ENCODE measurements at regions not wholly inside any gene's neighbourhood (a gene's known extent, or its start where the extent isn't known, plus 50 kb on each side); places are given as distances from the start of the nearest gene placed in this dataset.
A peak's percentile ranks its signal among the peaks of the same experiment; 100 is the strongest.
"Not testable (repeated sequence)": the region's sequence is repeated elsewhere in the genome, so short reads cannot be mapped to it uniquely, and the experiment has no call there.

- Mint-ChIP-seq H3K27me3 (ENCODE audit: unreplicated experiment) (no peaks in the 10 kb centered on the region), H3K4me1 (ENCODE audit: low read depth, unreplicated experiment) (peaks cover 7% of the 10 kb centered on the region), H3K9me3 (ENCODE audit: unreplicated experiment) (peaks cover 2% of the 10 kb centered on the region), H3K27ac (ENCODE audit: unreplicated experiment) (no peak overlapping the region), H3K36me3 (ENCODE audit: unreplicated experiment) (no peaks in the 10 kb centered on the region), H3K4me3 (ENCODE audit: unreplicated experiment) (no peak overlapping the region)
- TF ChIP-seq CTCF (IDR thresholded peaks at IDR 0.05; ENCODE audit: partially characterized antibody, unreplicated experiment), result no peak
- DNase-seq, result no peak
These were observed 404.8 kb downstream of the THBS2 start for GRCh38 chr6:168848797-168849196.

GRCh38 chr6:168844821-168845609 lies 404.0 kb downstream of the SMOC2 start:
- Mint-ChIP-seq H3K27me3 (ENCODE audit: unreplicated experiment) (peaks cover 2% of the 10 kb centered on the region), H3K4me3 (ENCODE audit: unreplicated experiment) (no peak overlapping the region), H3K4me1 (ENCODE audit: low read depth, unreplicated experiment) (peaks cover 9% of the 10 kb centered on the region), H3K27ac (ENCODE audit: unreplicated experiment) (peak overlapping the region; percentile 18), H3K36me3 (ENCODE audit: unreplicated experiment) (peaks cover 4% of the 10 kb centered on the region), H3K9me3 (ENCODE audit: unreplicated experiment) (peaks cover 4% of the 10 kb centered on the region)
- DNase-seq, result no peak
- no peak for TF ChIP-seq CTCF (IDR thresholded peaks at IDR 0.05; ENCODE audit: partially characterized antibody, unreplicated experiment)

GRCh38 chr6:168842632-168843212 lies 401.7 kb downstream of the SMOC2 start:
- Mint-ChIP-seq H3K27me3 (ENCODE audit: unreplicated experiment) (peaks cover 11% of the 10 kb centered on the region), H3K4me1 (ENCODE audit: low read depth, unreplicated experiment) (peaks cover 17% of the 10 kb centered on the region), H3K9me3 (ENCODE audit: unreplicated experiment) (peaks cover 10% of the 10 kb centered on the region)
- DNase-seq; H3K27ac Mint-ChIP-seq (ENCODE audit: unreplicated experiment); H3K4me3 Mint-ChIP-seq (ENCODE audit: unreplicated experiment); H3K36me3 Mint-ChIP-seq (ENCODE audit: unreplicated experiment): not testable (repeated sequence)

- no peak overlapping the region for H3K27ac Mint-ChIP-seq (ENCODE audit: unreplicated experiment)
- peaks cover 4% of the 10 kb centered on the region for H3K36me3 Mint-ChIP-seq (ENCODE audit: unreplicated experiment)
- no peak overlapping the region for H3K4me3 Mint-ChIP-seq (ENCODE audit: unreplicated experiment)
- TF ChIP-seq CTCF (IDR thresholded peaks at IDR 0.05; ENCODE audit: partially characterized antibody, unreplicated experiment), result no peak
- peaks cover 11% of the 10 kb centered on the region for H3K27me3 Mint-ChIP-seq (ENCODE audit: unreplicated experiment)
- H3K9me3 Mint-ChIP-seq (ENCODE audit: unreplicated experiment), result peaks cover 10% of the 10 kb centered on the region
- no peak for DNase-seq
- peaks cover 26% of the 10 kb centered on the region for H3K4me1 Mint-ChIP-seq (ENCODE audit: low read depth, unreplicated experiment)
These were observed 400.8 kb downstream of the SMOC2 start for GRCh38 chr6:168841609-168842278.

GRCh38 chr6:168840932-168841331 lies 399.9 kb downstream of the SMOC2 start:
- H3K36me3 Mint-ChIP-seq (ENCODE audit: unreplicated experiment); DNase-seq: not testable (repeated sequence)
- H3K4me3 Mint-ChIP-seq (ENCODE audit: unreplicated experiment), result peak overlapping the region; percentile 28
- peaks cover 14% of the 10 kb centered on the region for H3K27me3 Mint-ChIP-seq (ENCODE audit: unreplicated experiment)
- H3K9me3 Mint-ChIP-seq (ENCODE audit: unreplicated experiment), result peaks cover 12% of the 10 kb centered on the region
- H3K27ac Mint-ChIP-seq (ENCODE audit: unreplicated experiment), result peak overlapping the region; percentile 65
- peaks cover 26% of the 10 kb centered on the region for H3K4me1 Mint-ChIP-seq (ENCODE audit: low read depth, unreplicated experiment)

- Mint-ChIP-seq H3K27me3 (ENCODE audit: unreplicated experiment) (peaks cover 14% of the 10 kb centered on the region), H3K9me3 (ENCODE audit: unreplicated experiment) (peaks cover 12% of the 10 kb centered on the region), H3K4me1 (ENCODE audit: low read depth, unreplicated experiment) (peaks cover 21% of the 10 kb centered on the region)
- not testable (repeated sequence) for H3K36me3 Mint-ChIP-seq (ENCODE audit: unreplicated experiment); DNase-seq; H3K4me3 Mint-ChIP-seq (ENCODE audit: unreplicated experiment); H3K27ac Mint-ChIP-seq (ENCODE audit: unreplicated experiment)
These were observed 399.3 kb downstream of the SMOC2 start for GRCh38 chr6:168840299-168840698.
